Omental fat pad (tissue), 3 donors: ENCODE measurements at regions not wholly inside any gene's neighbourhood (a gene's known extent, or its start where the extent isn't known, plus 50 kb on each side); places are given as distances from the start of the nearest gene placed in this dataset.

Source experiments
- ATAC-seq: fragments of 150-250 bp; one replicate; pipeline ENCODE4 v1.9.1; 2016; ENCODE audit warnings: mild to moderate bottlenecking, moderate library complexity; ENCODE audit not compliant: low FRiP score
- DNase-seq: peaks from one replicate; pipeline ENCODE4 v3.0.0-alpha.2; 2019; ENCODE audit warnings: low spot score
- CTCF ChIP-seq, 3 donors: fragments of 450-650 bp; IDR thresholded peaks; one replicate each; pipeline ENCODE4 v1.5.1; 2016 to 2017; ENCODE audit warnings: antibody characterized with exemption in 3 of 3, mild to moderate bottlenecking in 3 of 3, moderate library complexity in 2 of 3

DNA sequence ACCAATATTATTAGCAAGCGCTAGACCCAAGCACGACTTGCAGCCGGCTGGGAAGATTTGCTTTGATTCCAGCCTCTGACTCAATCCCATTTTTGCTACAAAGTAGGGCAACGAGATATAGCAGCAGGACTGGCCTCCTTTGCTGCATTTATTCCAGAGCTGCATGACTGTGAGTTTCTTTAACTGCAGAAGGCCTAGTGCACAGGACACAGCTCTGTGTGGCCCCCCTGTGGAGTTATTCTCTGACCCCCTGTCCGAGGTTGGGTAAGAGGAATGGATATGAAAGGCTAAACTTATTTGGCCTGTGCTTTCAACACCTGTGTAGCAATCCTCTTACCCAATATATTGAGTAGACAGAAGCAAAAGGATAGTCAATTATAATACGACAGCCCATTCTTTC is 133.3 kb upstream of the SPTLC3 start:
- ATAC-seq (no peak), DNase-seq (no peak)
- TF ChIP-seq CTCF (IDR thresholded peaks at IDR 0.05): no peak

DNA sequence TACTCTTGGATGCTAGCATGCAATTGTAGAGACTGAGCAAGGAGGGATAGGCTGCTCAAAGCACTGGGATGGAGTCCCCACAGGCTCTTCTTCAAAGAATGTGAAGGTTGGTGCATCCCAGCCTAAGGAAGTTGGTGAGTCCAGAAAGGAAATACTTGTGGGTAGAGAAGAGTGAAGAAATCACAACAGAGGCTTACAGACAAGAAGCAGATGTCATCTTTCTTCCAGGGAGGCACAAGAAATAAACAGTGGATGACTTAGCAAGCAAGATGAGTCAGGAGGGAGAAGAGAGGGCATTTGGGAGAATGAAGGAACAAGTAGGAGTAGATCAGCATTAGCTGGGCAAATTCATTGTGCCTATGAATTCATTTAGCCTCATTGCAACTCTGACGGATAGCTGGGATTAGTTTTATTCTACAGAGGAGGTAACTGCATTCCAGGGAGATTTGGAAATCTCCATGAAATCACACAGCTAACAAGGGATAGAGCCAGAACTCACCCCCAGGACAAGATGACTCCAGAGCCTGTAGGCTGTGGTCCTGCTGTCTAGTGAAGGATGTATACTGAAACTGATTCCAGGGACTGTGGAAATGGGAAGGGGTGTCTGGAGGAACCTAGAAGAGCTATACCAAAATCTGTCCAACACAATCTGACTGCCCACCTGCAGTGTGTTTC is 125.8 kb upstream of the SPTLC3 start:
- TF ChIP-seq CTCF (IDR thresholded peaks at IDR 0.05): no peak
- no peak for ATAC-seq
- DNase-seq: no peak

DNA sequence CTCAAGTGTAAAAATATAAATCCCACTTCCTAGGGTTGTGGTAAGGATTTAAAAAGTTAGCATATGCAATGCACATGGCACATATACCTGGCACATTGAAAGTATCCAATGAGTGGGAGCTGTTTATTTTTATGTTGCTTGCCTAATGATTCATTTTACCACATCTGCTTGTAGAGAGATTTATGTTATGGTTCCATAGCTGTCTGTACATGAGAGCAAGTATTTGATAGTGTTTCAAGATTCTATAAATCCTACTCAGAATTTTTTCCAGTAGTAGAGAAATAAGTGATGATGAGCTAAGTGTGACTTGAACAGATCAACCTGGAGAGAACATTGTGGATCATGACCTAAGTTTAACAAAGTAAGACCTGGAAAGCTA is 125.3 kb upstream of the SPTLC3 start:
- DNase-seq (no peak), ATAC-seq (no peak)
- TF ChIP-seq CTCF (IDR thresholded peaks at IDR 0.05): no peak

- no peak for DNase-seq
- no peak for TF ChIP-seq CTCF (IDR thresholded peaks at IDR 0.05)
Observed at GRCh38 chr20:12886618-12887363, 122.0 kb upstream of the SPTLC3 start.

GRCh38 chr20:12891643-12892042 is 117.1 kb upstream of the SPTLC3 start:
- DNase-seq (no peak), ATAC-seq (no peak)
- TF ChIP-seq CTCF (IDR thresholded peaks at IDR 0.05): no peak

More at GRCh38 chr20:12886618-12887363, 122.0 kb upstream of the SPTLC3 start:
- ATAC-seq: no peak

GRCh38 chr20:12893019-12893418 is 115.8 kb upstream of the SPTLC3 start:
- DNase-seq: no peak

More at GRCh38 chr20:12893019-12893418, 115.8 kb upstream of the SPTLC3 start:
- ATAC-seq: no peak
- no peak for TF ChIP-seq CTCF (IDR thresholded peaks at IDR 0.05)
